ENCODE measurements at regions not wholly inside any gene's neighbourhood (a gene's known extent, or its start where the extent isn't known, plus 50 kb on each side); places are given as distances from the start of the nearest gene placed in this dataset.

- Mint-ChIP-seq H3K36me3 (ENCODE audit: insufficient read depth) (no peaks in the 10 kb centered on the region), H3K4me3 (ENCODE audit: low read depth) (no peak overlapping the region), H3K27me3 (peaks cover 3% of the 10 kb centered on the region), H3K9me3 (ENCODE audit: low read depth) (peaks cover 11% of the 10 kb centered on the region), H3K27ac (no peak overlapping the region), H3K4me1 (ENCODE audit: low read depth) (peaks cover 13% of the 10 kb centered on the region)
- TF ChIP-seq CTCF (IDR thresholded peaks at IDR 0.05; ENCODE audit: unreplicated experiment), result no peak
- no peak for DNase-seq (ENCODE audit: low spot score, unreplicated experiment)
These were observed 314.3 kb downstream of the C16orf95 start for GRCh38 chr16:87002717-87003413.

GRCh38 chr16:87003414-87003755 lies 313.8 kb downstream of the C16orf95 start:
- no peak for DNase-seq (ENCODE audit: low spot score, unreplicated experiment)
- TF ChIP-seq CTCF (IDR thresholded peaks at IDR 0.05; ENCODE audit: unreplicated experiment), result no peak
- no peak overlapping the region for H3K27ac Mint-ChIP-seq
- peaks cover 11% of the 10 kb centered on the region for H3K9me3 Mint-ChIP-seq (ENCODE audit: low read depth)
- peaks cover 13% of the 10 kb centered on the region for H3K4me1 Mint-ChIP-seq (ENCODE audit: low read depth)
- no peak overlapping the region for H3K4me3 Mint-ChIP-seq (ENCODE audit: low read depth)
- H3K27me3 Mint-ChIP-seq, result peaks cover 3% of the 10 kb centered on the region
- no peaks in the 10 kb centered on the region for H3K36me3 Mint-ChIP-seq (ENCODE audit: insufficient read depth)

GRCh38 chr16:87006021-87006420 lies 311.2 kb downstream of the C16orf95 start:
- Mint-ChIP-seq H3K27ac (no peak overlapping the region), H3K9me3 (ENCODE audit: low read depth) (peaks cover 5% of the 10 kb centered on the region)

GRCh38 chr16:87006789-87007745 lies 310.1 kb downstream of the C16orf95 start:
- TF ChIP-seq CTCF (IDR thresholded peaks at IDR 0.05; ENCODE audit: unreplicated experiment), result no peak
- no peak for DNase-seq (ENCODE audit: low spot score, unreplicated experiment)
- Mint-ChIP-seq H3K4me3 (ENCODE audit: low read depth) (no peak overlapping the region), H3K9me3 (ENCODE audit: low read depth) (peaks cover 5% of the 10 kb centered on the region), H3K36me3 (ENCODE audit: insufficient read depth) (no peaks in the 10 kb centered on the region), H3K4me1 (ENCODE audit: low read depth) (no peaks in the 10 kb centered on the region), H3K27me3 (peaks cover 11% of the 10 kb centered on the region), H3K27ac (no peak overlapping the region)

More at GRCh38 chr16:87006021-87006420, 311.2 kb downstream of the C16orf95 start:
- no peak for DNase-seq (ENCODE audit: low spot score, unreplicated experiment)
- peaks cover 7% of the 10 kb centered on the region for H3K27me3 Mint-ChIP-seq
- no peak overlapping the region for H3K4me3 Mint-ChIP-seq (ENCODE audit: low read depth)
- TF ChIP-seq CTCF (IDR thresholded peaks at IDR 0.05; ENCODE audit: unreplicated experiment), result no peak
- no peaks in the 10 kb centered on the region for H3K4me1 Mint-ChIP-seq (ENCODE audit: low read depth)
- H3K36me3 Mint-ChIP-seq (ENCODE audit: insufficient read depth), result no peaks in the 10 kb centered on the region

GRCh38 chr16:87007907-87008306 lies 309.3 kb downstream of the C16orf95 start:
- H3K9me3 Mint-ChIP-seq (ENCODE audit: low read depth), result peaks cover 5% of the 10 kb centered on the region
- H3K27ac Mint-ChIP-seq, result no peak overlapping the region
- TF ChIP-seq CTCF (IDR thresholded peaks at IDR 0.05; ENCODE audit: unreplicated experiment), result no peak

More at GRCh38 chr16:87007907-87008306, 309.3 kb downstream of the C16orf95 start:
- no peaks in the 10 kb centered on the region for H3K36me3 Mint-ChIP-seq (ENCODE audit: insufficient read depth)
- no peaks in the 10 kb centered on the region for H3K4me1 Mint-ChIP-seq (ENCODE audit: low read depth)
- H3K27me3 Mint-ChIP-seq, result peaks cover 14% of the 10 kb centered on the region
- no peak for DNase-seq (ENCODE audit: low spot score, unreplicated experiment)
- no peak overlapping the region for H3K4me3 Mint-ChIP-seq (ENCODE audit: low read depth)
